ENCODE measurements at regions not wholly inside any gene's neighbourhood (a gene's known extent, or its start where the extent isn't known, plus 50 kb on each side); places are given as distances from the start of the nearest gene placed in this dataset.
"Not testable (repeated sequence)": the region's sequence is repeated elsewhere in the genome, so short reads cannot be mapped to it uniquely, and the experiment has no call there.

- Histone ChIP-seq H3K4me3 (ENCODE audit: low read depth, low read length) (no peak overlapping the region), H3K36me3 (ENCODE audit: control insufficient read depth in 2 of 2, insufficient read depth in 1 of 2, low read length in 2 of 2) (no peaks in the 10 kb centered on the region), H3K9me3 (ENCODE audit: control insufficient read depth, insufficient read depth, low read depth, low read length) (no peaks in the 10 kb centered on the region), H3K4me1 (ENCODE audit: control insufficient read depth, insufficient read depth, low read length) (no peaks in the 10 kb centered on the region; the same call in 1 of the 2 replicates), H3K27ac (ENCODE audit: extremely low read depth, low read depth, low read length) (no peak overlapping the region)
- POLR2A ChIA-PET = no interaction called here
- CTCF ChIA-PET = no interaction called here
- no peak for TF ChIP-seq REST (tag by site-specific recombination; IDR thresholded peaks at IDR 0.05)
- TF ChIP-seq ZSCAN4 (tag by site-specific recombination; IDR thresholded peaks at IDR 0.05) = peak; percentile 46; the same call in 1 of the 2 replicates
- 0 out of 2 replicates have a peak, but pooled peaks have one; percentile 1 for TF ChIP-seq ZNF629 (tag by site-specific recombination; IDR thresholded peaks at IDR 0.05)
- TF ChIP-seq SCRT2 (tag by site-specific recombination; IDR thresholded peaks at IDR 0.05) = no peak
- TF ChIP-seq ZNF776 (tag by site-specific recombination; IDR thresholded peaks at IDR 0.05; ENCODE audit: borderline replicate concordance) = no peak
- 0 out of 2 replicates have a peak, but pooled peaks have one; percentile 16 for TF ChIP-seq ZBTB21 (tag by site-specific recombination; IDR thresholded peaks at IDR 0.05)
- TF ChIP-seq ZNF701 (tag by site-specific recombination; IDR thresholded peaks at IDR 0.05) = no peak
- no peak for TF ChIP-seq ZNF280C (tag by site-specific recombination; IDR thresholded peaks at IDR 0.05)
- TF ChIP-seq ZNF211 (tag by site-specific recombination; IDR thresholded peaks at IDR 0.05; ENCODE audit: low read depth) = no peak
These were observed 60.0 kb upstream of the SERP2 start for GRCh38 chr13:44313674-44314073.

GRCh38 chr13:44314160-44314559 is 59.5 kb upstream of the SERP2 start:
- H3K27ac ChIP-seq (ENCODE audit: extremely low read depth, low read depth, low read length); H3K4me3 ChIP-seq (ENCODE audit: low read depth, low read length); CTCF ChIA-PET; H3K36me3 ChIP-seq (ENCODE audit: control insufficient read depth in 2 of 2, insufficient read depth in 1 of 2, low read length in 2 of 2); H3K4me1 ChIP-seq (ENCODE audit: control insufficient read depth, insufficient read depth, low read length); H3K9me3 ChIP-seq (ENCODE audit: control insufficient read depth, insufficient read depth, low read depth, low read length); POLR2A ChIA-PET: not testable (repeated sequence)

- CTCF ChIA-PET = no interaction called here
- H3K27ac ChIP-seq (ENCODE audit: extremely low read depth, low read depth, low read length) = no peak overlapping the region
- POLR2A ChIA-PET = no interaction called here
These were observed 55.9 kb upstream of the SERP2 start for GRCh38 chr13:44317752-44318151.

GRCh38 chr13:44318161-44318560 is 55.5 kb upstream of the SERP2 start:
- TF ChIP-seq ZNF560 (tag by site-specific recombination; IDR thresholded peaks at IDR 0.05; ENCODE audit: borderline replicate concordance) (no peak), BCL11B (tag by site-specific recombination; IDR thresholded peaks at IDR 0.05; ENCODE audit: low read depth) (no peak), ZNF112 (tag by site-specific recombination; IDR thresholded peaks at IDR 0.05) (no peak), SCRT2 (tag by site-specific recombination; IDR thresholded peaks at IDR 0.05) (no peak), GLIS1 (tag by site-specific recombination; IDR thresholded peaks at IDR 0.05) (peak; percentile 21), ZNF366 (tag by site-specific recombination; conservative IDR thresholded peaks at IDR 0.05) (0 out of 2 replicates have a peak, but pooled peaks have one; percentile 47)

More at GRCh38 chr13:44317752-44318151, 55.9 kb upstream of the SERP2 start:
- Histone ChIP-seq H3K4me1 (ENCODE audit: control insufficient read depth, insufficient read depth, low read length) (no peaks in the 10 kb centered on the region), H3K36me3 (ENCODE audit: control insufficient read depth in 2 of 2, insufficient read depth in 1 of 2, low read length in 2 of 2) (no peaks in the 10 kb centered on the region), H3K4me3 (ENCODE audit: low read depth, low read length) (no peak overlapping the region), H3K9me3 (ENCODE audit: control insufficient read depth, insufficient read depth, low read depth, low read length) (no peaks in the 10 kb centered on the region)
- TF ChIP-seq ZNF433 (tag by site-specific recombination; IDR thresholded peaks at IDR 0.05; ENCODE audit: low read depth) (no peak), GLIS1 (tag by site-specific recombination; IDR thresholded peaks at IDR 0.05) (0 out of 2 replicates have a peak, but pooled peaks have one; percentile 16)

More at GRCh38 chr13:44318161-44318560, 55.5 kb upstream of the SERP2 start:
- Histone ChIP-seq H3K27ac (ENCODE audit: extremely low read depth, low read depth, low read length) (no peak overlapping the region), H3K9me3 (ENCODE audit: control insufficient read depth, insufficient read depth, low read depth, low read length) (no peaks in the 10 kb centered on the region), H3K4me3 (ENCODE audit: low read depth, low read length) (no peak overlapping the region), H3K36me3 (ENCODE audit: control insufficient read depth in 2 of 2, insufficient read depth in 1 of 2, low read length in 2 of 2) (no peaks in the 10 kb centered on the region), H3K4me1 (ENCODE audit: control insufficient read depth, insufficient read depth, low read length) (no peaks in the 10 kb centered on the region)
- ChIA-PET CTCF (no interaction called here), POLR2A (no interaction called here)
